GM20000 (cell line): ENCODE measurements at regions not wholly inside any gene's neighbourhood (a gene's known extent, or its start where the extent isn't known, plus 50 kb on each side); places are given as distances from the start of the nearest gene placed in this dataset.

Experiments
- DNase-seq: peaks from one replicate; pipeline ENCODE4 v3.0.0; 2012; ENCODE audit warnings: low spot score
- TF ChIP-seq, protein P1 (sequence below): IDR thresholded peaks from 2 replicates; pipeline ENCODE4 v1.5.1; 2012; ENCODE audit warnings: mild to moderate bottlenecking, control low read depth; ENCODE audit errors: extremely low read depth, missing control alignments

DNA sequence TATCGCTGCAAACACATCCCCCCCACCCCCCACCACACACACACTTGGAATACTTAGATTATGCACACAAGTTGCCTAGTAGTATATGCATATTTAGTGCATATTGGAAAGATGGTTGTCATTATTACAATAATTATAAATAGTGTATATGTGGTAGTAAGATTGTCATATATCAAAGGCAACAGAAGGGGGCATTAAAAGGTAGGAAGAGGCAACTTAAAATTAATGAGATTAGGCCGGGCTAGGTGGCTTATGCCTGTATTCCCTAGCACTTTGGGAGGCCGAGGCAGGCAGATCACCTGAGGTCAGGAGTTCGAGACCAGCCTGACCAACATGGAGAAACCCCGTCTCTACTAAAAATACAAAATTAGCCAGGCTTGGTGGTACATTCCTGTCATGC, 52.1 kb downstream of the GSC start:
- TF ChIP-seq, protein P1, sequence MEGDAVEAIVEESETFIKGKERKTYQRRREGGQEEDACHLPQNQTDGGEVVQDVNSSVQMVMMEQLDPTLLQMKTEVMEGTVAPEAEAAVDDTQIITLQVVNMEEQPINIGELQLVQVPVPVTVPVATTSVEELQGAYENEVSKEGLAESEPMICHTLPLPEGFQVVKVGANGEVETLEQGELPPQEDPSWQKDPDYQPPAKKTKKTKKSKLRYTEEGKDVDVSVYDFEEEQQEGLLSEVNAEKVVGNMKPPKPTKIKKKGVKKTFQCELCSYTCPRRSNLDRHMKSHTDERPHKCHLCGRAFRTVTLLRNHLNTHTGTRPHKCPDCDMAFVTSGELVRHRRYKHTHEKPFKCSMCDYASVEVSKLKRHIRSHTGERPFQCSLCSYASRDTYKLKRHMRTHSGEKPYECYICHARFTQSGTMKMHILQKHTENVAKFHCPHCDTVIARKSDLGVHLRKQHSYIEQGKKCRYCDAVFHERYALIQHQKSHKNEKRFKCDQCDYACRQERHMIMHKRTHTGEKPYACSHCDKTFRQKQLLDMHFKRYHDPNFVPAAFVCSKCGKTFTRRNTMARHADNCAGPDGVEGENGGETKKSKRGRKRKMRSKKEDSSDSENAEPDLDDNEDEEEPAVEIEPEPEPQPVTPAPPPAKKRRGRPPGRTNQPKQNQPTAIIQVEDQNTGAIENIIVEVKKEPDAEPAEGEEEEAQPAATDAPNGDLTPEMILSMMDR: no peak
- DNase-seq: no peak

DNA sequence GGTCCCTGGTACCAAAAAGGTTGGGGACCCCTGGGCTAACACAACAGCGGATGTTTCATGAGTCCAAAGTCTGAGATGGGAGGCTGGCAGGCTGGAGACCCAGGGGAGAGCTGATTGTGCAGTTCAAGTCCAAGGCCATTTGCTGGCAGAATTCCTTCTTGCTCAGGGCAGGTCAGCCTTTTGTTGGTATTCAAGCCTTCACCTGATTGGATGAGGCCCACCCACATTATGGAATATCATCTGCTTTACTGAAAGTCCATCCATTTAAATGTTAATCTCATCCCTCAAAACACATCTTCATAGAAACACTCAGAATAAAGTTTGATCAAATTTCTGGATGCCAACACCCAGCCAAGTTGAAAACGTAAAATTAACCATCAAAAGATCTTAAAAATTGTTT, 52.9 kb downstream of the GSC start:
- TF ChIP-seq, protein P1: no peak
- DNase-seq: no peak

DNA sequence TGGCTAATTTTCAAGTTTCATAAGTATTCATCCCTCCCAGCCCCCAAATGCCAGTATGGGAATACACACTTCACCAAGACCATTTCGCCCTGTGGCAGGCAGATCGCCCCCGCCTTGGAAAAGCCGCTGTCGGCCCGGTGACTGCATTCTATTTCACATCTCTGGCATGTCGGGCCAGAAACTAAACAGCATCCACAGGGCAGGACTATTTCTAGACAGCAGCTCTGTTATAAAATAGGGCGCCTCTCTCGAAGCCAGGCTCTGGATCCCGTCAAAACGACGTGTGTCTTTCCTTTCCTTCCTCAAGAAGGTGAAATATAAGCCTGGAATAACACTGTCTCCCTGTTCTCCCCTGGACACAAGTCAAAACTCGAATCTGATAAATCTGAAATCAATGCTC, 56.8 kb downstream of the GSC start:
- TF ChIP-seq, protein P1: no peak
- no peak for DNase-seq

DNA sequence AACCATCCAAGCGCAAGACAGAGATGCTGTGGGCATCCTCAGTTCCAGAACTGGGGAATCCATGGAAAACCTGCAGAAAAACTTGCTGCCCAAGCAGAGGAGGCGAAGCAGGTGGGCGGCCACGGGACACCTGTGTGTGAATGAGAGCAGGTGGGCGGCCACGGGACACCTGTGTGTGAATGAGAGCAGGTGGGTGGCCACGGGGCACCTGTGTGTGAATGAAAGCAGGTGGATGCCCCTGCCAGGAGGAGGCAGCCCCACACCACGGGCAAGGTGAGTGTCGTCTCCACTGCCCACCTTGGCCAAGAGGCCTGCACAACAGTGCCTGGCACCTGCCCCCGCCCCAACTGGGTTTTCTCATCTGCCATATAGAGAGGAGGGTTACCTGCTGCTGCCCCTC, 59.2 kb downstream of the GSC start:
- TF ChIP-seq, protein P1: no peak
- DNase-seq: no peak

DNA sequence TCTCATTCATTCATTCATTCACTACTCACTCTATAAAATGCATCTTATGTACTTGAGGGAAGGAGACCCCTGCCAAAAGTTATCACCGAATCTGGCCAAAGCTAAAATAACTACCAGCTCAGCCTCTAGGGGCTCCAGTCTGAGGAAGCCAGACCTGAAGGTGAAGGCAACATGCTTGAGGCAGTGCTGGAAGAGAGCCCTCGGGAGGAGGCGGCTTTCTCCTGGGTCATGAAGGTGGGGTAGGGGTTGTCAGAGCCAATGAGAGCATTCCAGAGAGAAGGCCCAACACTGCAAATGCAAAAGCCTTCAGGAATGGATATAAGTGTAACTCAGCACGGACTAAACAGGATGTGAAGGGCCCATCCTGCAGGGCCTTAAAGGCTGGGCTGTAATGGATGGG, 62.4 kb downstream of the GSC start:
- TF ChIP-seq, protein P1: no peak
- no peak for DNase-seq

DNA sequence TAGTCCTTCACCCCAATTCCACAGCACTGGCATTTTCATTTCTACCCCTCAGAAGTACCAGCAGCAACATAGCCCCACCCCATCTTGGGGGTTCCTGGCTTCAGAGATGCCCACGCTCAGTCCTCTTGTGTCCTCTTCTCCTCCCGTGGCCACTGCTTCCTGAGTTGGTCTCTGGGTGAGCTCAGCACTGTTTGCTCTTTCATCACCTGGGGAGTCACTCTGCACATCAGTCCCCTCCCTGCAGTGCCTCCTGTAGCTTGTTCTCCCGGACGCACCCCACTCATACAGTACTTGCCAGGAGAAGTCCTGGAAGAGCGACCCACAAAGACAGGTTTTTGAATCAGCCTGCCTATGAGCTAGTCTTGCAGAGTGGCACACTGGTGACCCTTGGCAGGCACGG, 63.8 kb downstream of the GSC start:
- no peak for DNase-seq

DNA sequence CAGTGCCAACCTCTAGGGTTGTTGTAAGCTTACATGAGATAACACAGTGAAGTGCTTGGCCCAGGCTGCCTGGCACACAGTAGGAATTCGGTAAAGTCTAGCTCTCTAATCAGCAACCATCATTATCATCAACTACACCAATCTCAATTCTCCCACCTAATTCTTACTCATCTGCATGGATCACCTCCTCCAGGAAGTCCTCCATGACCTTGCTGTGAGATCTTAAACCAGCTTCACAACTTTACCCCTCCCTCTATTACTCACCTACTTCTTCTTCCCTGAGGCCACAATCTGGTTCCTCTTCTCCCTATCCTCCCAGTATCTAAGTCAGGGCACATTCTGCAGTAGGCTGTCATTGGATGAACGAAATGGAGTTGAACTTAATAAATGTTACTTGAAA, 67.3 kb downstream of the GSC start:
- DNase-seq: no peak
- TF ChIP-seq, protein P1: no peak

More for the DNA sequence above, 63.8 kb downstream of the GSC start:
- TF ChIP-seq, protein P1: no peak
